A673 (cell line): ENCODE measurements at regions not wholly inside any gene's neighbourhood (a gene's known extent, or its start where the extent isn't known, plus 50 kb on each side); places are given as distances from the start of the nearest gene placed in this dataset.

Experiments
- BruUV-seq: library from RNA; stranded (reverse); fragments of 400-500 nt; replicated peaks from 2 replicates; lab custom pipeline; 2021; lab: Mats Ljungman, UMichigan
- CTCF ChIA-PET: fragments of 300-600 bp; sonication (Branson Sonifier 250); formaldehyde crosslinking; loops from one replicate; lab custom pipeline; 2022; ENCODE audit warnings: antibody characterized with exemption; lab: Charles Lee
- POLR2A ChIA-PET: fragments of 300-600 bp; sonication (Branson Sonifier 250); formaldehyde crosslinking; loops from one replicate; lab custom pipeline; 2022; ENCODE audit warnings: antibody characterized with exemption; ENCODE audit not compliant: low non-redundant PET; lab: Charles Lee
- DNase-seq: peaks from one replicate; pipeline ENCODE4 v3.0.0-alpha.2; 2015; ENCODE audit warnings: low spot score
- H3K27ac ChIP-seq: fragments of 200-600 bp; sonication (generic); 2 replicates; pipeline ENCODE4 v1.5.1; 2016; ENCODE audit warnings: mixed run types, low read depth, mild to moderate bottlenecking, mixed read lengths, antibody characterized with exemption, low read length; ENCODE audit not compliant: poor library complexity, severe bottlenecking
- H3K27me3 ChIP-seq: fragments of 200-600 bp; sonication (generic); replicated peaks from 2 replicates; pipeline ENCODE4 v1.6.1; 2017; ENCODE audit warnings: mixed run types, low read depth, mild to moderate bottlenecking, mixed read lengths, antibody characterized with exemption, low read length; ENCODE audit not compliant: insufficient read depth, poor library complexity
- H3K36me3 ChIP-seq: fragments of 200-600 bp; sonication (generic); 2 replicates; pipeline ENCODE4 v1.6.1; 2016; ENCODE audit warnings: mixed run types, mild to moderate bottlenecking, mixed read lengths, antibody characterized with exemption, low read length; ENCODE audit not compliant: insufficient read depth, poor library complexity, severe bottlenecking
- H3K4me1 ChIP-seq: fragments of 200-600 bp; sonication (generic); 2 replicates; pipeline ENCODE4 v1.6.1; 2017; ENCODE audit warnings: mixed run types, mild to moderate bottlenecking, mixed read lengths, antibody characterized with exemption, low read length; ENCODE audit not compliant: insufficient read depth, poor library complexity, severe bottlenecking
- H3K4me3 ChIP-seq: fragments of 200-600 bp; sonication (generic); 2 replicates; pipeline ENCODE4 v1.5.1; 2016; ENCODE audit warnings: low read depth, mixed run types, mild to moderate bottlenecking, mixed read lengths, low read length; ENCODE audit not compliant: poor library complexity, severe bottlenecking
- H3K9me3 ChIP-seq: fragments of 200-600 bp; sonication (generic); 2 replicates; pipeline ENCODE4 v1.6.1; 2016; ENCODE audit warnings: mixed run types, low read depth, mild to moderate bottlenecking, mixed read lengths, antibody characterized with exemption, low read length; ENCODE audit not compliant: poor library complexity, severe bottlenecking
- EZH2 ChIP-seq: fragments of 200-600 bp; sonication (generic); IDR thresholded peaks from 2 replicates; pipeline ENCODE4 v1.6.1; 2017; ENCODE audit warnings: borderline replicate concordance, low read depth, mild to moderate bottlenecking, mixed read lengths, antibody characterized with exemption, low read length; ENCODE audit not compliant: poor library complexity, severe bottlenecking
- intact Hi-C: fragments of 100-400 bp; cut with micrococcal nuclease; formaldehyde crosslinking; loops from one replicate; pipeline ENCODE4 v1.10.0; 2022; ENCODE audit not compliant: unreplicated experiment
- TF ChIP-seq, protein P1 (sequence below): fragments of 300-800, 200-600 bp; sonication (generic); conservative IDR thresholded peaks from 2 replicates; pipeline ENCODE4 v1.5.1; 2017; ENCODE audit warnings: low read depth, mild to moderate bottlenecking, antibody characterized with exemption, low read length, moderate library complexity, mixed read lengths

DNA sequence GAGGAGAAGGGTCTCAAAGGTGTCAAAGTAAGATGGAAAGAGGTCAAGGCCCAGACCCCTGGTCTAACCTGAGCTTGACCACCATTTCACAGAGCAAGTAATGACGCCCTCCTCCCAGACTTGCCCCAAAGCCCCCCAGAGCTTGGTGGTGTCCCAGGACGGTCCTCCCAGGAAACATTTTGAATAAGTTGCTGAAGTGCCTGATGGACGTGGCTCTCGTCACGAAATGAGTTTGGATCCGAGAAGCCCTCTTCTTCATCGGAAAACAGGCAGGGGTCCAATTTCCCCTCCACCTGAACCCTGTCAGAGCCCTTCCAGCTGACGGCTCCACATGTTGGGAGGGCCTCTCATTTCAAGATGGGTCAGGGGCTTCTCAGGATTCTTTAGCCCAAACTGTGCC is 54.5 kb upstream of the TPM4 start:
- intact Hi-C loops = no loop called here
- Histone ChIP-seq H3K4me1 (no peaks in the 10 kb centered on the region), H3K27me3 (peaks cover 1% of the 10 kb centered on the region), H3K4me3 (no peak overlapping the region), H3K27ac (no peak overlapping the region), H3K36me3 (no peaks in the 10 kb centered on the region), H3K9me3 (no peaks in the 10 kb centered on the region)
- CTCF ChIA-PET = interaction anchor here (0.6 kb wide), 1 partner anchor 219 kb away, joined by 4 read pairs; no protein-coding TSS in a partner anchor
- BruUV-seq = no TSS peak
- POLR2A ChIA-PET = no interaction called here
- TF ChIP-seq, protein P1, sequence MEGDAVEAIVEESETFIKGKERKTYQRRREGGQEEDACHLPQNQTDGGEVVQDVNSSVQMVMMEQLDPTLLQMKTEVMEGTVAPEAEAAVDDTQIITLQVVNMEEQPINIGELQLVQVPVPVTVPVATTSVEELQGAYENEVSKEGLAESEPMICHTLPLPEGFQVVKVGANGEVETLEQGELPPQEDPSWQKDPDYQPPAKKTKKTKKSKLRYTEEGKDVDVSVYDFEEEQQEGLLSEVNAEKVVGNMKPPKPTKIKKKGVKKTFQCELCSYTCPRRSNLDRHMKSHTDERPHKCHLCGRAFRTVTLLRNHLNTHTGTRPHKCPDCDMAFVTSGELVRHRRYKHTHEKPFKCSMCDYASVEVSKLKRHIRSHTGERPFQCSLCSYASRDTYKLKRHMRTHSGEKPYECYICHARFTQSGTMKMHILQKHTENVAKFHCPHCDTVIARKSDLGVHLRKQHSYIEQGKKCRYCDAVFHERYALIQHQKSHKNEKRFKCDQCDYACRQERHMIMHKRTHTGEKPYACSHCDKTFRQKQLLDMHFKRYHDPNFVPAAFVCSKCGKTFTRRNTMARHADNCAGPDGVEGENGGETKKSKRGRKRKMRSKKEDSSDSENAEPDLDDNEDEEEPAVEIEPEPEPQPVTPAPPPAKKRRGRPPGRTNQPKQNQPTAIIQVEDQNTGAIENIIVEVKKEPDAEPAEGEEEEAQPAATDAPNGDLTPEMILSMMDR = no peak
- no peak for TF ChIP-seq EZH2
- DNase-seq = no peak

- Histone ChIP-seq H3K4me1 (no peaks in the 10 kb centered on the region), H3K27me3 (peaks cover 6% of the 10 kb centered on the region), H3K9me3 (no peaks in the 10 kb centered on the region), H3K4me3 (no peak overlapping the region), H3K27ac (no peak overlapping the region), H3K36me3 (no peaks in the 10 kb centered on the region)
- TF ChIP-seq EZH2 = no peak
- TF ChIP-seq, protein P1 = no peak
- intact Hi-C loops = no loop called here
- CTCF ChIA-PET = interaction anchor here (0.6 kb wide), 1 partner anchor 219 kb away, joined by 4 read pairs; no protein-coding TSS in a partner anchor
- POLR2A ChIA-PET = no interaction called here
- no TSS peak for BruUV-seq
- DNase-seq = no peak
These were observed 54.0 kb upstream of the TPM4 start for GRCh38 chr19:16022251-16022650.

DNA sequence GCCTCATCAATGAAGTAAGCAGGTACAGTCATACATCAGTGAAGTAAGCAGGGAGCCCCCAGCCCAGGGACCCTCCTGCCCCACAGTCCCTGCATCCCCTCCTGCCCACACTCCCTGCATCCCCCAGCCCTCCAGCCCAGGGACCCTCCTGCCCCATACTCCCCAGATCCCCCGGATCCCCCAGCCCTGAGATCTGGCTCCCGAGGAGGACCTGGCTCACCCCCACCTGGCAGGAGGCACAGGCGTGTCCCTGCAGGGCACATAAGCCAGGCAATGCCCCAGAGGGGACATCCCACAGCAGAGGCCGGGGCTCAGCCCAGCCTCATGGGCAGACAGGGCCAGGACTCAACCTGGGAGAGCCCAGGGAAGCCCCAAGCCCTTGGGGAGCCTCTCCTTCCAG is 53.6 kb upstream of the TPM4 start:
- DNase-seq = no peak
- TF ChIP-seq, protein P1 = no peak
- no peak for TF ChIP-seq EZH2
- ChIA-PET POLR2A (no interaction called here), CTCF (no interaction called here)
- intact Hi-C loops = no loop called here
- Histone ChIP-seq H3K36me3 (no peaks in the 10 kb centered on the region), H3K27me3 (peaks cover 9% of the 10 kb centered on the region), H3K9me3 (no peaks in the 10 kb centered on the region), H3K4me1 (no peaks in the 10 kb centered on the region), H3K4me3 (no peak overlapping the region), H3K27ac (no peak overlapping the region)
- no TSS peak for BruUV-seq
